ENCODE measurements at regions not wholly inside any gene's neighbourhood (a gene's known extent, or its start where the extent isn't known, plus 50 kb on each side); places are given as distances from the start of the nearest gene placed in this dataset.

GRCh38 chr14:53881161-53881871, 75.3 kb downstream of the BMP4 start:
- Histone ChIP-seq H3K79me2 (no peaks in the 10 kb centered on the region), H3K4me1 (no peaks in the 10 kb centered on the region), H3K36me3 (ENCODE audit: control insufficient read depth, insufficient read depth, low read length) (no peaks in the 10 kb centered on the region), H3K27me3 (ENCODE audit: control insufficient read depth, insufficient read depth, low read length) (no peaks in the 10 kb centered on the region), H3K27ac (no peak overlapping the region), H3K9me3 (ENCODE audit: control insufficient read depth, low read length) (no peaks in the 10 kb centered on the region), H3K4me2 (ENCODE audit: low read length) (no peak overlapping the region), H2AFZ (no peak overlapping the region), H3K9ac (no peak overlapping the region), H3K4me3 (ENCODE audit: low read depth, low read length) (no peak overlapping the region)
- no peak for TF ChIP-seq CTCF (IDR thresholded peaks at IDR 0.05)

- Histone ChIP-seq H3K27me3 (ENCODE audit: control insufficient read depth, insufficient read depth, low read length) (no peaks in the 10 kb centered on the region), H3K36me3 (ENCODE audit: control insufficient read depth, insufficient read depth, low read length) (no peaks in the 10 kb centered on the region), H3K4me3 (ENCODE audit: low read depth, low read length) (no peak overlapping the region), H3K9ac (no peak overlapping the region), H2AFZ (no peak overlapping the region), H3K27ac (no peak overlapping the region), H3K9me3 (ENCODE audit: control insufficient read depth, low read length) (no peaks in the 10 kb centered on the region), H3K4me1 (no peaks in the 10 kb centered on the region), H3K79me2 (no peaks in the 10 kb centered on the region), H3K4me2 (ENCODE audit: low read length) (no peak overlapping the region)
- TF ChIP-seq CTCF (IDR thresholded peaks at IDR 0.05): no peak
Measured at GRCh38 chr14:53880761-53881160, 75.9 kb downstream of the BMP4 start.

- Histone ChIP-seq H3K36me3 (ENCODE audit: control insufficient read depth, insufficient read depth, low read length) (no peaks in the 10 kb centered on the region), H3K9me3 (ENCODE audit: control insufficient read depth, low read length) (no peaks in the 10 kb centered on the region), H3K4me1 (no peaks in the 10 kb centered on the region), H3K79me2 (no peaks in the 10 kb centered on the region), H3K4me3 (ENCODE audit: low read depth, low read length) (no peak overlapping the region), H3K9ac (no peak overlapping the region), H3K27ac (no peak overlapping the region), H3K27me3 (ENCODE audit: control insufficient read depth, insufficient read depth, low read length) (no peaks in the 10 kb centered on the region), H3K4me2 (ENCODE audit: low read length) (no peak overlapping the region), H2AFZ (no peak overlapping the region)
- TF ChIP-seq CTCF (IDR thresholded peaks at IDR 0.05): no peak
Measured at GRCh38 chr14:53879747-53880146, 76.9 kb downstream of the BMP4 start.

- H3K4me1 ChIP-seq: no peaks in the 10 kb centered on the region
- H3K36me3 ChIP-seq (ENCODE audit: control insufficient read depth, insufficient read depth, low read length): no peaks in the 10 kb centered on the region
- H3K9ac ChIP-seq: no peak overlapping the region
- no peak for TF ChIP-seq CTCF (IDR thresholded peaks at IDR 0.05)
- no peak overlapping the region for H3K4me2 ChIP-seq (ENCODE audit: low read length)
- no peak overlapping the region for H2AFZ ChIP-seq
- no peak overlapping the region for H3K4me3 ChIP-seq (ENCODE audit: low read depth, low read length)
- no peak overlapping the region for H3K27ac ChIP-seq
- H3K9me3 ChIP-seq (ENCODE audit: control insufficient read depth, low read length): no peaks in the 10 kb centered on the region
- H3K27me3 ChIP-seq (ENCODE audit: control insufficient read depth, insufficient read depth, low read length): no peaks in the 10 kb centered on the region
- no peaks in the 10 kb centered on the region for H3K79me2 ChIP-seq
Measured at GRCh38 chr14:53879022-53879686, 77.5 kb downstream of the BMP4 start.
